ENCODE measurements at regions not wholly inside any gene's neighbourhood (a gene's known extent, or its start where the extent isn't known, plus 50 kb on each side); places are given as distances from the start of the nearest gene placed in this dataset.
"Not testable (repeated sequence)": the region's sequence is repeated elsewhere in the genome, so short reads cannot be mapped to it uniquely, and the experiment has no call there.

GRCh38 chr3:139095803-139096466 lies 51.2 kb upstream of the PRR23C start:
- Mint-ChIP-seq H3K36me3 (peaks cover 0 to 5% of the 10 kb centered on the region in 2 donors), H3K9me3 (peaks cover 6 to 8% of the 10 kb centered on the region in 2 donors)
- ATAC-seq = no peak

GRCh38 chr3:139096670-139097069 lies 52.0 kb upstream of the PRR23C start:
- H3K27ac Mint-ChIP-seq = no peak overlapping the region
- H3K9me3 Mint-ChIP-seq = peaks cover 6 to 8% of the 10 kb centered on the region in 2 donors
- ATAC-seq (no peak), DNase-seq (ENCODE audit: low spot score in 2 of 2) (no peak)
- no peaks in the 10 kb centered on the region for H3K36me3 Mint-ChIP-seq

More at GRCh38 chr3:139095803-139096466, 51.2 kb upstream of the PRR23C start:
- H3K27ac Mint-ChIP-seq = no peak overlapping the region
- DNase-seq (ENCODE audit: low spot score in 2 of 2) = no peak

GRCh38 chr3:139098391-139098790 lies 53.7 kb upstream of the PRR23C start:
- DNase-seq (ENCODE audit: low spot score in 2 of 2) (no peak), ATAC-seq (no peak)
- no peak overlapping the region for H3K27ac Mint-ChIP-seq
- H3K36me3 Mint-ChIP-seq = no peaks in the 10 kb centered on the region
- H3K9me3 Mint-ChIP-seq = peaks cover 0 to 3% of the 10 kb centered on the region in 2 donors

- H3K27ac Mint-ChIP-seq = peak overlapping the region in 1 of 2 donors; percentile 60
- ATAC-seq = no peak
- no peak for DNase-seq (ENCODE audit: low spot score in 2 of 2)
- no peaks in the 10 kb centered on the region for H3K36me3 Mint-ChIP-seq
- no peaks in the 10 kb centered on the region for H3K9me3 Mint-ChIP-seq
Measured at GRCh38 chr3:139099968-139100817, 55.5 kb upstream of the PRR23C start.

- Mint-ChIP-seq H3K36me3 (no peaks in the 10 kb centered on the region), H3K9me3 (no peaks in the 10 kb centered on the region), H3K27ac (no peak overlapping the region)
- no peak for ATAC-seq
- no peak for DNase-seq (ENCODE audit: low spot score in 2 of 2)
Measured at GRCh38 chr3:139100821-139101220, 56.1 kb upstream of the PRR23C start.

- Mint-ChIP-seq H3K9me3 (no peaks in the 10 kb centered on the region), H3K36me3 (no peaks in the 10 kb centered on the region), H3K27ac (no peak overlapping the region)
- ATAC-seq = no peak
- DNase-seq (ENCODE audit: low spot score in 2 of 2) = no peak
Measured at GRCh38 chr3:139101396-139101795, 56.7 kb upstream of the PRR23C start.

- Mint-ChIP-seq H3K36me3 (no peaks in the 10 kb centered on the region), H3K27ac (no peak overlapping the region), H3K9me3 (no peaks in the 10 kb centered on the region)
- no peak for DNase-seq (ENCODE audit: low spot score in 2 of 2)
- no peak for ATAC-seq
Measured at GRCh38 chr3:139103484-139103883, 58.8 kb upstream of the PRR23C start.

GRCh38 chr3:139104062-139104461 lies 59.4 kb upstream of the PRR23C start:
- DNase-seq (ENCODE audit: low spot score in 2 of 2) = no peak
- no peak for ATAC-seq
- no peaks in the 10 kb centered on the region for H3K9me3 Mint-ChIP-seq
- no peaks in the 10 kb centered on the region for H3K36me3 Mint-ChIP-seq
- H3K27ac Mint-ChIP-seq = no peak overlapping the region

GRCh38 chr3:139105154-139105702 lies 60.5 kb upstream of the PRR23C start:
- DNase-seq (ENCODE audit: low spot score in 2 of 2) = no peak
- Mint-ChIP-seq H3K27ac (no peak overlapping the region), H3K36me3 (no peaks in the 10 kb centered on the region), H3K9me3 (no peaks in the 10 kb centered on the region)
- no peak for ATAC-seq

- H3K27ac Mint-ChIP-seq = no peak overlapping the region
- no peaks in the 10 kb centered on the region for H3K9me3 Mint-ChIP-seq
- DNase-seq (ENCODE audit: low spot score in 2 of 2) (no peak), ATAC-seq (no peak)
- H3K36me3 Mint-ChIP-seq = no peaks in the 10 kb centered on the region
Measured at GRCh38 chr3:139106013-139106932, 61.6 kb upstream of the PRR23C start.

- no peak overlapping the region for H3K27ac Mint-ChIP-seq
- H3K36me3 Mint-ChIP-seq = no peaks in the 10 kb centered on the region
- ATAC-seq = no peak
- no peak for DNase-seq (ENCODE audit: low spot score in 2 of 2)
- H3K9me3 Mint-ChIP-seq = no peaks in the 10 kb centered on the region
Measured at GRCh38 chr3:139107424-139108252, 62.9 kb upstream of the PRR23C start.

- no peaks in the 10 kb centered on the region for H3K36me3 Mint-ChIP-seq
- no peak overlapping the region for H3K27ac Mint-ChIP-seq
- no peaks in the 10 kb centered on the region for H3K9me3 Mint-ChIP-seq
- no peak for DNase-seq (ENCODE audit: low spot score in 2 of 2)
- ATAC-seq = no peak
Measured at GRCh38 chr3:139108253-139108969, 63.7 kb upstream of the PRR23C start.

GRCh38 chr3:139109271-139109670 lies 64.6 kb upstream of the PRR23C start:
- Mint-ChIP-seq H3K27ac (no peak overlapping the region), H3K9me3 (no peaks in the 10 kb centered on the region), H3K36me3 (no peaks in the 10 kb centered on the region)
- DNase-seq (ENCODE audit: low spot score in 2 of 2) (no peak), ATAC-seq (no peak)

GRCh38 chr3:139110072-139110830 lies 65.6 kb upstream of the PRR23C start:
- Mint-ChIP-seq H3K36me3 (no peaks in the 10 kb centered on the region), H3K9me3 (no peaks in the 10 kb centered on the region)

GRCh38 chr3:139110929-139111328 lies 66.2 kb upstream of the PRR23C start:
- H3K9me3 Mint-ChIP-seq; H3K36me3 Mint-ChIP-seq; DNase-seq (ENCODE audit: low spot score in 2 of 2); H3K27ac Mint-ChIP-seq; ATAC-seq: not testable (repeated sequence)

More at GRCh38 chr3:139110072-139110830, 65.6 kb upstream of the PRR23C start:
- no peak for ATAC-seq
- no peak overlapping the region for H3K27ac Mint-ChIP-seq
- DNase-seq (ENCODE audit: low spot score in 2 of 2) = no peak
